Testis (tissue), 2 donors: ENCODE measurements at regions not wholly inside any gene's neighbourhood (a gene's known extent, or its start where the extent isn't known, plus 50 kb on each side); places are given as distances from the start of the nearest gene placed in this dataset.

Source experiments
- DNase-seq: peaks from one replicate; pipeline ENCODE4 v3.0.0-alpha.2; 2019
- H3K27ac ChIP-seq, 2 donors: fragments of 200-600 bp; sonication (generic); one replicate each; pipeline ENCODE4 v1.5.1; 2019
- H3K27me3 ChIP-seq: fragments of 200-600 bp; sonication (generic); one replicate; pipeline ENCODE4 v1.5.1; 2019
- H3K36me3 ChIP-seq: fragments of 200-600 bp; sonication (generic); one replicate; pipeline ENCODE4 v1.5.1; 2017; ENCODE audit warnings: low read depth; ENCODE audit errors: missing control alignments
- H3K4me1 ChIP-seq: fragments of 200-600 bp; sonication (generic); one replicate; pipeline ENCODE4 v1.5.1; 2019
- H3K4me3 ChIP-seq, 2 donors: fragments of 200-600 bp; sonication (generic); one replicate each; pipeline ENCODE4 v1.5.1; 2017 to 2019
- H3K9me3 ChIP-seq: fragments of 200-600 bp; sonication (generic); one replicate; pipeline ENCODE4 v1.5.1; 2017
- CTCF ChIP-seq, 3 experiments: fragments of 450-650 bp in 2 of 3; fragments of 200-600 bp in 1 of 3; sonication (generic) in 1 of 3; IDR thresholded peaks; one replicate each; pipeline ENCODE4 v1.5.1; 2016 to 2019; ENCODE audit warnings: antibody characterized with exemption in 3 of 3, mild to moderate bottlenecking in 2 of 3, moderate library complexity in 1 of 3
- POLR2A ChIP-seq: fragments of 450-650 bp; IDR thresholded peaks from one replicate; pipeline ENCODE4 v1.6.1; 2017; ENCODE audit warnings: antibody characterized with exemption, mild to moderate bottlenecking, moderate library complexity
- WGBS, 2 donors: methylation state at CpG; one replicate each; pipeline ENCODE4 v1.1.5; 2018; 5-methylcytosine and 5-hydroxymethylcytosine counted together
- intact Hi-C: fragments of 100-400 bp; cut with DNase I; formaldehyde crosslinking; loops from one replicate; pipeline ENCODE4 v1.15.1; 2023; ENCODE audit warnings: low total_unique reads

- no peak overlapping the region for H3K27ac ChIP-seq
- no peak for DNase-seq
Observed at GRCh38 chr21:15355066-15355465, 290.3 kb upstream of the NRIP1 start.

DNA sequence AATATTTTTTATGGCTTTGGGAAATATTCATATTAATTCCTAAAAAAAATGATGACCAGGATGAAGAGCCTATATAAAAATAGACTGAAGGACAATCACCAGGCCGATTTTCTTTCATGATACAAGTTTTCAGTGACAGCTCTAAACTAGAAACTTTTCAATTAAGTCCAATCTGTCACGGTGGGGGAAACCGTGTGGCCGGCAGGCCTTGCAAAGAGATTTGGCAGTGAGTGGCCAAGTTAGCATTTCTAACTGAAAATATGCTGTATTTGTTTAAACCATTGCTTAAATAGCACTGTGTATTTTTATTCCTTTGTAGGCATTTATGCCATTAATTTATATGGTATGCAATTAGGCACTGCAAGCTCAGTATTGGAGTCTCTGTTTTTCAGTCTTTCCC, 294.5 kb upstream of the NRIP1 start:
- no peak for TF ChIP-seq CTCF (IDR thresholded peaks at IDR 0.05)
- WGBS, 2 donors, result 63 to 66% methylated on average over 4 of the region's 4 CpGs
- H3K36me3 ChIP-seq, result no peaks in the 10 kb centered on the region
- intact Hi-C loops, result no loop called here
- no peaks in the 10 kb centered on the region for H3K9me3 ChIP-seq
- H3K4me3 ChIP-seq, result no peak overlapping the region
- H3K4me1 ChIP-seq, result no peaks in the 10 kb centered on the region
- DNase-seq, result no peak
- no peak overlapping the region for H3K27ac ChIP-seq
- no peaks in the 10 kb centered on the region for H3K27me3 ChIP-seq

More at GRCh38 chr21:15355066-15355465, 290.3 kb upstream of the NRIP1 start:
- WGBS, 2 donors, result 53 to 82% methylated on average over 6 of the region's 6 CpGs
- Histone ChIP-seq H3K4me3 (no peak overlapping the region), H3K27me3 (no peaks in the 10 kb centered on the region), H3K36me3 (no peaks in the 10 kb centered on the region), H3K4me1 (peaks cover 4% of the 10 kb centered on the region), H3K9me3 (no peaks in the 10 kb centered on the region)
- TF ChIP-seq POLR2A (no peak), CTCF (IDR thresholded peaks at IDR 0.05) (no peak)
- intact Hi-C loops, result no loop called here

DNA sequence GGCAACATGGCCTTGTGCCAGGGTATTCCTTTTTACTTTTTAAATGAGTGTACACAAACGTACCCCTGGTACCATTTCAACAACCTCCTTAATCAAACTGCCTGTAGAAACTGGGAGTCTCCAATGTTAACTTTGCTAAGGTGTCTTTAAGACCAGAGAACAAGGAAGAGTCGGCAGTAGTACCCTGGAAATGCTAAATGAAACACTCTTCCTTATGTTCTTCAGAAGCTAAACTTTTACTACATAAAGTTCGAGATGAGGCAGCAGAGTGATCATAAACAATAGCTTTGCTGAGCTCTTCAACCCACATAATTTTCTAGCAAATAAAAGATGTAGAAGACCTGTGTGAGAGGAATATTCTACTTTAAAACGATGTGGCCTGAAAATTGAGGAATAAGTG, 297.7 kb upstream of the NRIP1 start:
- intact Hi-C loops, result no loop called here
- Histone ChIP-seq H3K27ac (no peak overlapping the region), H3K9me3 (no peaks in the 10 kb centered on the region), H3K4me1 (no peaks in the 10 kb centered on the region), H3K4me3 (no peak overlapping the region), H3K36me3 (no peaks in the 10 kb centered on the region), H3K27me3 (no peaks in the 10 kb centered on the region)
- TF ChIP-seq CTCF (IDR thresholded peaks at IDR 0.05) (no peak), POLR2A (no peak)
- DNase-seq, result no peak
- 85 to 88% methylated on average over 4 of the region's 4 CpGs for WGBS, 2 donors

DNA sequence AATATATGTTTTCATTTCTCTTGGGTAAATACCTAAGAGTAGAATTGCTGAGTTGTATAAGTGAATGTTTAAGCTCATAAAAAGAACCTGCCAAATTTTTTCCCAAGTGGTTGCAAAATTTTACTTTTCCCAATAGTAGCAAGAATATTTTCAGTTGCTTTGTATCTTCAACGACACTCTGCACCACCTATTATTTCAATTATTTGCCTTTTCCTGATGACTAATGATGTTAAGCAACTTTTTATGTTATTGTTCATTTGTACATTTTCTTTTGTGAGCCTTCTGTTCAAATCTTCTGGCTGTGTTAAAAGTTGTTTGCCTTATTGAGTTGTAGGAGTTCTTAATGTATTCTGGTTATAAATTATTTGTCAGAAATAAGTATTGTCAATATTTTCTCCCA, 299.1 kb upstream of the NRIP1 start:
- TF ChIP-seq CTCF (IDR thresholded peaks at IDR 0.05) (no peak), POLR2A (no peak)
- Histone ChIP-seq H3K27me3 (no peaks in the 10 kb centered on the region), H3K4me1 (no peaks in the 10 kb centered on the region), H3K9me3 (no peaks in the 10 kb centered on the region), H3K4me3 (no peak overlapping the region), H3K36me3 (no peaks in the 10 kb centered on the region), H3K27ac (no peak overlapping the region)
- intact Hi-C loops, result no loop called here
- WGBS, 2 donors, result 70 to 89% methylated on average over 1 of the region's 1 CpG
- no peak for DNase-seq

- 92 to 97% methylated on average over 5 of the region's 5 CpGs for WGBS, 2 donors
- no peaks in the 10 kb centered on the region for H3K4me1 ChIP-seq
- no peaks in the 10 kb centered on the region for H3K9me3 ChIP-seq
- intact Hi-C loops, result no loop called here
- no peak overlapping the region for H3K4me3 ChIP-seq
- no peak for DNase-seq
- no peaks in the 10 kb centered on the region for H3K27me3 ChIP-seq
- no peak overlapping the region for H3K27ac ChIP-seq
- TF ChIP-seq CTCF (IDR thresholded peaks at IDR 0.05) (no peak), POLR2A (no peak)
- H3K36me3 ChIP-seq, result no peaks in the 10 kb centered on the region
Observed at GRCh38 chr21:15365751-15366392, 301.1 kb upstream of the NRIP1 start.
